Globus pallidus (tissue), 1 donor: ENCODE measurements at regions not wholly inside any gene's neighbourhood (a gene's known extent, or its start where the extent isn't known, plus 50 kb on each side); places are given as distances from the start of the nearest gene placed in this dataset.

Source experiments
- DNase-seq: peaks from one replicate; pipeline ENCODE4 v3.0.0-alpha.2; 2015; ENCODE audit warnings: low spot score

DNA sequence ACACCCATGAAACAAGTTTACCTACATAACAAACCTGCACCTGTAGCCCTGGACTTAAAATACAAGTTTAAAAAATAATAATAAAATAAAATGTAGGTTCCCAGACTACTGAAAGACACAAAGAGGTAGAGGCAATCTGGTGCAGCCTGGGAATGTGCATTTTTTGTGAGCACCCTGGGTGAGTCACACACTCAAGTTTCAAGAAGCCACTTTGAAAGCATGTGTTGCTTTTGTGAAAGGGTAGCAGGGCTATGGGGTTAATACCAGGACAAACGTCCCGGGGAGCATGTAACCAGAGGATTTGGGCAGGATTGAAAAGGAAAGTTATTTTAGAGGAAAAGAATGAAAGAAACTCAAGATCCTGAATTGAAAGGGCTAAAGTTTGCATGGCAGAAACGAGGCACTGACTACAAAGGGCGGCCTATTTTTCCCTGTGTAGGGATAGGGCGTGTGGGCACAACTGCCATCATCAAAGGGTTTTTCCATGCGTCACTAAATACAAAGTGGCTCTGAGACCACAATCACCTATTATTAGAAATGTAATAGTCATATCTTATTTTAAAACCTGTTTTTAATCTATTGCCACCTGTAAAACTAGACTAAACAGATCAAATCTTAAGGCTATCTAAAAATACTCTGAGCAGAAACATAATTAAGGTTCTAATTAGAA lies 314.9 kb downstream of the COG6 start:
- peak; percentile 16 for DNase-seq

GRCh38 chr13:39971526-39971925 lies 316.1 kb downstream of the COG6 start:
- no peak for DNase-seq

GRCh38 chr13:39976481-39976880 lies 321.0 kb downstream of the COG6 start:
- no peak for DNase-seq

GRCh38 chr13:39981056-39981455 lies 325.6 kb downstream of the COG6 start:
- no peak for DNase-seq

- DNase-seq, result no peak
Observed at GRCh38 chr13:39982745-39983144, 327.3 kb downstream of the COG6 start.

GRCh38 chr13:39985071-39985470 lies 329.6 kb downstream of the COG6 start:
- DNase-seq, result no peak

DNA sequence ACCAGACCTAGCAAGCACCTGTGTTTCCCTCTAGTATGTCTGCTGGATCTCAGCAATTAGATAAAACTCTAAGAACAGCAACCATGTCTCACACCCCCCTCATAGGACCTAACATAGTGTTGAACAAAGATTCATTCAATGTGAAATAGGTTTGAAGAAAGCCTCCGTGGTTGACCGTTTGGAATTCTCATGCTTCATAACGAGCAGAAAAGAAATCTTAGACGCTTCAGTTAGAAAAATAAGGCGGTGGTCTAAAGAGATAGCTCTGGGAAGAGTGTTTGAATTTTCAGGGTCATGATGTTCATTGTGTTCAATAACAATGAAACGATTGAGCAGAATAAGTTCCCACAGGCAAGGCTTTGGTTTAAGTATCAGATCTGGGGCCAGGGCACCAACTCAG lies 332.9 kb downstream of the COG6 start:
- DNase-seq, result no peak

- no peak for DNase-seq
Observed at GRCh38 chr13:39998166-39998565, 342.7 kb downstream of the COG6 start.

GRCh38 chr13:40002016-40002415 lies 346.6 kb downstream of the COG6 start:
- no peak for DNase-seq

GRCh38 chr13:40013554-40013953 lies 358.1 kb downstream of the COG6 start:
- no peak for DNase-seq

- DNase-seq, result no peak
Observed at GRCh38 chr13:40016953-40017660, 361.6 kb downstream of the COG6 start.

DNA sequence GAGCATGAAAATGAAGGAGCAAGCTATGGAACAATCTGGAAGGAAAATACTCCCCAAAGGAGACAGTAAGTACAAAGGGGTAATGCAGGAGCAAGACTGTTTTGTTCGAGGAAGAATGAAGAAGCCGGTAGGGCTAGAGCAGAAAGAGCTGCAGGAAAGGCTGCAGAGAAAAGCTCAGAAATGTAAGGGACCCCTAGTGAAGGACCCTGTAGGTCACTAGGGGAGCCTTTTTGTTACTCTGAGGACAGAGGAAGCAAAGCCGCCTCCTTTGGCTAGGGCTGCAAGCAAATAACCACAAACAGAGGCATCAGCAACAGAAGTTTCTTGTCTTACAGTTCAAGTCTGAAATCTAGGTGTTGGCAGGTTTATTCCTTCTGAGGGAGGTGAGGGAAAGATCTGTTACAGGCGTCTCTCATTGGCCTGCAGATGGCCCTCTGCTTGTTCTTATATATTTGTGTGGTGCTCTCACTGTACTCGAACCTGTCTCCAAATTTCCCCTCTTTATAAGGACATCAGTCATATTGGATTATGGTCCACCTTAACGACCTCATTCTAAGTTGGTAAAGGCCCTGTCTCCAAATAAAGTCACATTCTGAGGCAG lies 362.3 kb downstream of the COG6 start:
- no peak for DNase-seq

GRCh38 chr13:40023595-40024203 lies 368.2 kb downstream of the COG6 start:
- DNase-seq, result no peak

- DNase-seq, result no peak
Observed at GRCh38 chr13:40024204-40024966, 368.9 kb downstream of the COG6 start.

DNA sequence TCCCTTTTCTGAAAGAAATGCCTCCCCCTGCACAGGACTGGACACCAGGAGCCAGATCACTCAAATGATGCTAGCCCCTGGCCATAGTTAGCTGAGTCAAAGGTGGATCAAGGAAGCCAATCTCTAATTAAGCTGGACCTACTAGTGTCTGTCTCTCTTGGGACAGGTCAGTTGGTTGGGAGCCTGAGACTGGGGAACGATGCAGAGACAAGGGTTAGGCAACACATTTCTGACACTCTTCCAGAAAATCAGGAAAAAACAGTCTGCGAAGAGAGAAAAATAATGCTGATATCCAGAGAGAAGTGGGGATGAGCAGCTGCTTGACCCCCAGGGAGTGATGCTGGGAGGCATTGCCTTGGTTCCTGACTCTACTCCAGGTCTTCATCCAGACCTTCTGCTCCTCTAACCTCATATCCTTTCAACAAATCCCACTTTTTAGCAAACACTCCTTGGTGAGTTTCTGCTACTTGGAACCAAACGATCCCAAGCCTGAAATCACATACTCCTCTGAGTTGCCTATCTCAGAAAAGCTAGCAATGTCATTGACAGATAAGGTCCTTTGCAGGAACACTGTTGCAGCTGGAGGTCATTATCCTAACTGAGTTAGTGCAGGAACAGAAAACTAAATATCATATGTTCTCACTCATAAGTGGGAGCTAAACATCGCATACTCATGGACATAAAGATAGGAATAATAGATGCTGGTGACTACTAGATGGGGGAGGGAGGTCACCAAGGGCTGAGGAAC lies 369.7 kb downstream of the COG6 start:
- no peak for DNase-seq

DNA sequence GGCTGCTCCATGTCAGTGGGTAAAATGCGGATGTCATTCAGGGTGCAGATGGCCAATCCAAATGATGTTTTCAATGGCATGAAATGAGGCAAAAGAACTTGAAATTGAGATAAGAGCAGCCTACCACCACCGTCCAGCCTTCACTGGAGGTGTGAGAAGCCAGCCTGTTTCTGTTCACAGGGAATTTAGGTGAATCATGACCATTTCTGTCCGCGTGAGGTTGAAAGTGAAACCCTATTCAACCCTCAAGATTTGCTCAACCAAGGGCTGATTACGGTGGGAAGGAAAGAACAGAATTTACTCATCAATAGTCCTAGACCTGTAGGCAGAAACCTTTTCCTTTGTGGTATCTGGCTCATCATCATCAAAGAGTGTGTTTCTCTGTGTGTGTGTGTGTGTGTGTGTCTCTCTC lies 370.7 kb downstream of the COG6 start:
- no peak for DNase-seq

- no peak for DNase-seq
Observed at GRCh38 chr13:40026741-40027140, 371.3 kb downstream of the COG6 start.

GRCh38 chr13:40028446-40028845 lies 373.0 kb downstream of the COG6 start:
- no peak for DNase-seq

DNA sequence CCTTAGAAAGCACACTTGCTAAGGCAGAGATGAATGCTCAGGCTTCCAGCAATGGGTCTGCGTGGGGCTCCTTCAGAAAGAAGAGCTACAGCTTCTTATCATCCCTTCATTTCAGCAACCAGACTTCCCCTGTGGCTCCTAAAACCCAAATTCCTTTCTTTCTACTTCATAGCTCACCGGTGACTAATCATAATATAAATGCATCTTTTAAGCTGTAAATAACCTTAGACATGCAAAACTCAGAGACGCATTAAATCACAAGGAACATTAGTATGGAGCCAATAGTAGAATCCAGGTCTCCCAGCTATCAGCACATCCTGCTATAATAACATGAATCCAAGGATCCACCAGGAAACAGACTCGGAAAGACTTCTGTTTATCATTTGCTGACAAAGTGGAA lies 375.6 kb downstream of the COG6 start:
- no peak for DNase-seq

- no peak for DNase-seq
Observed at GRCh38 chr13:40039061-40039460, 383.6 kb downstream of the COG6 start.

- DNase-seq, result no peak
Observed at GRCh38 chr13:40042991-40043390, 387.5 kb downstream of the COG6 start.

- no peak for DNase-seq
Observed at GRCh38 chr13:40043764-40044163, 388.3 kb downstream of the COG6 start.
